Ishikawa (cell line): ENCODE measurements at regions not wholly inside any gene's neighbourhood (a gene's known extent, or its start where the extent isn't known, plus 50 kb on each side); places are given as distances from the start of the nearest gene placed in this dataset.

ENCODE experiments used
- CEBPB ChIP-seq: IDR thresholded peaks from 2 replicates; pipeline ENCODE4 v1.6.1; 2012
- CREB1 ChIP-seq: IDR thresholded peaks from 2 replicates; pipeline ENCODE4 v1.6.1; 2012; ENCODE audit warnings: low read depth
- EGR1 ChIP-seq: IDR thresholded peaks from 2 replicates; pipeline ENCODE4 v1.6.1; 2012
- EP300 ChIP-seq: IDR thresholded peaks from 2 replicates; pipeline ENCODE4 v1.6.1; 2012; ENCODE audit warnings: borderline replicate concordance
- FOXM1 ChIP-seq: IDR thresholded peaks from 2 replicates; pipeline ENCODE4 v1.6.1; 2012; ENCODE audit warnings: low read depth, borderline replicate concordance
- NFIC ChIP-seq: IDR thresholded peaks from 2 replicates; pipeline ENCODE4 v1.6.1; 2012
- RAD21 ChIP-seq: IDR thresholded peaks from 2 replicates; pipeline ENCODE4 v1.6.1; 2012; ENCODE audit warnings: low read depth
- TAF1 ChIP-seq: IDR thresholded peaks from 2 replicates; pipeline ENCODE4 v1.6.1; 2012; ENCODE audit warnings: low read depth, mild to moderate bottlenecking
- TCF12 ChIP-seq: IDR thresholded peaks from 2 replicates; pipeline ENCODE4 v1.6.1; 2012; ENCODE audit warnings: low read depth
- TEAD4 ChIP-seq: IDR thresholded peaks from 2 replicates; pipeline ENCODE4 v1.6.1; 2012
- YY1 ChIP-seq: IDR thresholded peaks from 2 replicates; pipeline ENCODE4 v1.6.1; 2012; ENCODE audit warnings: low read depth
- ZBTB7A ChIP-seq: IDR thresholded peaks from 2 replicates; pipeline ENCODE4 v1.6.1; 2012; ENCODE audit warnings: low read depth
- TF ChIP-seq, protein P1 (sequence below): IDR thresholded peaks from 2 replicates; pipeline ENCODE4 v1.6.1; 2012
- TF ChIP-seq, protein P2 (sequence below): IDR thresholded peaks from 2 replicates; pipeline ENCODE4 v1.6.1; 2012
- TF ChIP-seq, protein P3 (sequence below): IDR thresholded peaks from 2 replicates; pipeline ENCODE4 v1.6.1; 2012; ENCODE audit warnings: low read depth, mild to moderate bottlenecking

DNA sequence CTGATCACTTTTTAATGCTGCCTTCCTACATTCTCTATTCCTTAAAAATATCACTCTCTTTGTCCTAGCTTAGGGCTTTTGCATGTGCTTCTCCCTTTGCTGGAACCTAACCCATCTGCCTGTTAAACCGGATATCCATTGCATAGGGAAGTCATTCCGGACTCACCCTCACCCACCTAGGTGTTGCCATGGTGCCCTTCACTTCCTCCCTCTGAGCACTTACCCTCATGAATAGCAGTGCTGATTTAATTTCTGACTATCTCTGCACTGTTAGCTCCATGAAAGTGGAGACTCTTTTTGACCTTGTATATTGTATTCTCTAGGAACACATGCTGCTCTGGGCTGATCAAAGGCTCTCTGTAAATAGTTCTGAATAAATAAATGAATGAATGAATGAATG is 401.9 kb downstream of the PCDH20 start:
- TF ChIP-seq EP300 (no peak), TCF12 (no peak), YY1 (no peak), NFIC (no peak), EGR1 (no peak), TAF1 (no peak), TEAD4 (no peak), CEBPB (no peak), FOXM1 (no peak), RAD21 (no peak)

DNA sequence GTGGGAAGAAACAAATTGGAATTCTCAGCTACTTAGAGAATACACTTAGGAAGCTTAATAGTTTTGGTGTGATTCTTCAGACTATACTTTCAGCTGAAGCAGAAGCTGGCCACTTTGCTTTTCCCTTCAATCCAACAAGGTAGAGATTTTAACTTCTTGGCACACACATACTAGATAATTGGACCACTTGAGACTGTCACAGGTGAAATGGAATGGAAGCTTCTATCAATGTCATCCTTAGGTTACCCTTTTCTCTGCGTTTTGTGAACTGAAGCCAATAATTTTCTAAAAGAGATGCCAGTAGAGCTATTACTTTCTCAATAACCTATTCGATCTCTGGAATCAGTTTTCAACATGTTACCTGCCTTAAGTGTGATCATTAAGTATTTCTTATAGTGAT is 405.3 kb downstream of the PCDH20 start:
- TF ChIP-seq EP300 (no peak), NFIC (no peak), FOXM1 (no peak), CEBPB (no peak), RAD21 (no peak), YY1 (no peak), TCF12 (no peak)
- TF ChIP-seq, protein P1, sequence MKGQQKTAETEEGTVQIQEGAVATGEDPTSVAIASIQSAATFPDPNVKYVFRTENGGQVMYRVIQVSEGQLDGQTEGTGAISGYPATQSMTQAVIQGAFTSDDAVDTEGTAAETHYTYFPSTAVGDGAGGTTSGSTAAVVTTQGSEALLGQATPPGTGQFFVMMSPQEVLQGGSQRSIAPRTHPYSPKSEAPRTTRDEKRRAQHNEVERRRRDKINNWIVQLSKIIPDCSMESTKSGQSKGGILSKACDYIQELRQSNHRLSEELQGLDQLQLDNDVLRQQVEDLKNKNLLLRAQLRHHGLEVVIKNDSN, result no peak
- TF ChIP-seq, protein P2, sequence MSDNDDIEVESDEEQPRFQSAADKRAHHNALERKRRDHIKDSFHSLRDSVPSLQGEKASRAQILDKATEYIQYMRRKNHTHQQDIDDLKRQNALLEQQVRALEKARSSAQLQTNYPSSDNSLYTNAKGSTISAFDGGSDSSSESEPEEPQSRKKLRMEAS, result no peak

DNA sequence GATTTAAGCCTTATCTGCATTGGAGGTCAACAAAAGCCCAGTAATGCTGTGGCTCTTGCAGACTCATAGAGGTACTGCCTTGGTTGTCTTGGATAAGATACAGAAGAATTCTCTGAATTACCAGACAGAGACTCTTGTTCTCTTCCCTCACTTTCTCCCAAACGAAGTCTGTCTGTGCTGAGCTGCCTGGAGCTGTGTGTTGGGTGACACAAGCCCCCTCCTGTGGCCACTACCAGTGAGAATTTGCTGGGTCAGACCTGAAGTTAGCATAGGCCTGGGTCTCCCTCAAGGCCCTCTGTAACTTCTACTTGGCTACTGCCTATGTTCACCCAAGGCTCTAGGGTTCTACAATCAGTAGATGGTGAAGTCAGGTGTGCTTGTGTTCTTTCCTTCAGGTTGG is 413.0 kb downstream of the PCDH20 start:
- TF ChIP-seq EGR1, result no peak
- TF ChIP-seq, protein P1, result no peak
- TF ChIP-seq, protein P2, result no peak
- TF ChIP-seq TEAD4, result no peak
- TF ChIP-seq TAF1, result no peak
- TF ChIP-seq, protein P3, sequence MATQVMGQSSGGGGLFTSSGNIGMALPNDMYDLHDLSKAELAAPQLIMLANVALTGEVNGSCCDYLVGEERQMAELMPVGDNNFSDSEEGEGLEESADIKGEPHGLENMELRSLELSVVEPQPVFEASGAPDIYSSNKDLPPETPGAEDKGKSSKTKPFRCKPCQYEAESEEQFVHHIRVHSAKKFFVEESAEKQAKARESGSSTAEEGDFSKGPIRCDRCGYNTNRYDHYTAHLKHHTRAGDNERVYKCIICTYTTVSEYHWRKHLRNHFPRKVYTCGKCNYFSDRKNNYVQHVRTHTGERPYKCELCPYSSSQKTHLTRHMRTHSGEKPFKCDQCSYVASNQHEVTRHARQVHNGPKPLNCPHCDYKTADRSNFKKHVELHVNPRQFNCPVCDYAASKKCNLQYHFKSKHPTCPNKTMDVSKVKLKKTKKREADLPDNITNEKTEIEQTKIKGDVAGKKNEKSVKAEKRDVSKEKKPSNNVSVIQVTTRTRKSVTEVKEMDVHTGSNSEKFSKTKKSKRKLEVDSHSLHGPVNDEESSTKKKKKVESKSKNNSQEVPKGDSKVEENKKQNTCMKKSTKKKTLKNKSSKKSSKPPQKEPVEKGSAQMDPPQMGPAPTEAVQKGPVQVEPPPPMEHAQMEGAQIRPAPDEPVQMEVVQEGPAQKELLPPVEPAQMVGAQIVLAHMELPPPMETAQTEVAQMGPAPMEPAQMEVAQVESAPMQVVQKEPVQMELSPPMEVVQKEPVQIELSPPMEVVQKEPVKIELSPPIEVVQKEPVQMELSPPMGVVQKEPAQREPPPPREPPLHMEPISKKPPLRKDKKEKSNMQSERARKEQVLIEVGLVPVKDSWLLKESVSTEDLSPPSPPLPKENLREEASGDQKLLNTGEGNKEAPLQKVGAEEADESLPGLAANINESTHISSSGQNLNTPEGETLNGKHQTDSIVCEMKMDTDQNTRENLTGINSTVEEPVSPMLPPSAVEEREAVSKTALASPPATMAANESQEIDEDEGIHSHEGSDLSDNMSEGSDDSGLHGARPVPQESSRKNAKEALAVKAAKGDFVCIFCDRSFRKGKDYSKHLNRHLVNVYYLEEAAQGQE, result no peak
- TF ChIP-seq RAD21, result no peak

DNA sequence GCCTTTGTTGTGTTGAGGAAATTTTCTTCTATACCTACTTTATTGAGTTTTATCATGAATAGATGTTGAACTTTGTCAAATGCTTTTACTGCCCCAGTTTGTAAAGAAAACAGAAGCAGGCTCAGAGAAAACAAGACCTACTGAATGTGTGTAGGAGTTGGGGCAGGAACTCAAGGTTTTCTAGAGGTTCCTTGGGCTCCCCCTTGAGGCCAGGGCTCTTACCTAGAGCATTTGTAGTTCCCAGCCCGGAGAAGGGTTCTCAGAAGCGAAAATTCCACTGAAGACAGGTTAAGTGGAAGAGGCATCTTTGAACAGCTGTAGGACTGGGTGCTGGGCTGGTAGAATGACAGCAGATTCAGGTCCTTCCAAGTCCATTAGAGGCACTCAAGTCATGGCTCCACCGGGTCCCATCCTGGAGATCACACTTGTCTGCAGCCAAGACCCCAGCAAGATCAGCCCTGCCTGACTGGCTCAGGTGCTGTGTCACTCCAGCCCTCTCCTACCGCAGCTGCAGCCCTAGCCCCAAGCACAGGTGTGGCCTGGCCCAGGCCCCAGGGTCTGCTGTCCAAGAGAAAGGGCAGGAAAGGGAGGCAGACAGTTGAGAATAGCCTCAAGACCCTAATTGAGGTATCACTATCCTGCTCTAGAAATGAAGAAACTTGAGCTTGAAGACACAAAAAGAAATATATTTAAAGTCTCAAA is 425.5 kb downstream of the PCDH20 start:
- TF ChIP-seq RAD21 (peak; percentile 39; the same call in 1 of the 2 replicates), NFIC (no peak)

DNA sequence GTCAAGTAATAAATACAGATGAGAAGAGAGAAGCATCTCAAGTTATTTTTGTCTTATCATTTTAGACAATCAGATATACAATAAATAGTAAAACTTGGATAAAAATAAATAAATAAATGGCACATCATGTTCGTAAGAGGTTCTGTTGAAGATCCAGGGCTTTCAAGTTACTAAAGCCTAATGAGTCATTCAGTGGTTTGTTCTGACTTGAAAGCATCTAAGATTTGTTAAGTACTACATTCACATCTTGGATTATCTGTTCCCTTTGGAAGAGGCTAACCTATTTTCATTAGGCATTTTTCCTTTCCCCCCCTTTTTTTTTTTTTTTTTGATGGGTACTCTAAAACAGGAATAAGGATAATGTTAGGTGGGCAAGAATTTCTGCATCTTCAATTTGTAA is 429.3 kb downstream of the PCDH20 start:
- TF ChIP-seq TEAD4 (no peak), RAD21 (no peak), CEBPB (no peak), FOXM1 (no peak), ZBTB7A (no peak)

DNA sequence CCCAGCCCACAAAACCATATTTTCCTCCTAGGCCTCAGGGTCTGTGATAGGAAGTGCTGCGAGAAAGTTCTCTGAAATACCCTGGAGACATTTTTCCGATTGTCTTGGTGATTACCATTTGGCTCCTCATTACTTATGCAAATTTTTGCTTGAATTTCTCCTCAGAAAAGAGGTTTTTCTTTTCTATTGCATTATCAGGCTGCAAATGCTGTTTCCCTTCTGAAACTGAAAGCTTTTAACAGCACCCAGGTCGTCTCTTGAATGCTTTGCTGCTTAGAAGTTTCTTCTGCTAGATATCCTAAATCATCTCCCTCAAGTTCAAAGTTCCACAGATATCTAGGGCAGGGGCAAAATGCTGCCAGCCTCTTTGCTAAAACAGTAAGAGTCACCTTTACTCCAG is 434.2 kb downstream of the PCDH20 start:
- TF ChIP-seq, protein P1, result no peak
- TF ChIP-seq FOXM1 (no peak), TAF1 (no peak), CEBPB (no peak), YY1 (no peak), CREB1 (no peak), TCF12 (no peak), EGR1 (no peak), TEAD4 (no peak), NFIC (no peak)
- TF ChIP-seq, protein P2, result no peak

DNA sequence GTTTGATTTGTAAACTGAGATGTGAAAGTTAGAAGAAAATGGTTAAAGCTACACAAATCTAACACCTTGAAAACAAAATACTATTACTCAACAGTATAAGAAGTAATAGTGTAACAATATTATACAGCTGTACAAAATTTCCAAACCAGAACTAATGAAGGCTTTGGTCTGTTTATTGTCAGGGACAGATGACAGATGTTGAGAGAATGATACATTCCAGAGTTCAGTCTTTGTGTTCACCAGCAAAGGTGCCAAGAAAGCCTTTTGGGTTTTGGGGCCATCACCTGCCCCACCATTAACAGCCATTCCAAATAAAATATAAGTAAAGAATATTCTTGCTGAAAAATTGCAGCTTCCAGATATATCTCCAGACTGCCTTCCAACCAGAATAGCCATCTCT is 439.3 kb downstream of the PCDH20 start:
- TF ChIP-seq, protein P1, result no peak
- TF ChIP-seq, protein P2, result no peak
- TF ChIP-seq TCF12 (no peak), EGR1 (no peak), FOXM1 (no peak), EP300 (no peak), CREB1 (no peak), TAF1 (no peak), YY1 (no peak), TEAD4 (no peak), CEBPB (no peak), NFIC (no peak), ZBTB7A (no peak), RAD21 (no peak)
- TF ChIP-seq, protein P3, result no peak
